GM19240 (cell line): ENCODE measurements at regions not wholly inside any gene's neighbourhood (a gene's known extent, or its start where the extent isn't known, plus 50 kb on each side); places are given as distances from the start of the nearest gene placed in this dataset.

Source experiments
- DNase-seq: peaks from one replicate; pipeline ENCODE4 v3.0.0; 2011; ENCODE audit warnings: low spot score; ENCODE audit not compliant: insufficient read length

DNA sequence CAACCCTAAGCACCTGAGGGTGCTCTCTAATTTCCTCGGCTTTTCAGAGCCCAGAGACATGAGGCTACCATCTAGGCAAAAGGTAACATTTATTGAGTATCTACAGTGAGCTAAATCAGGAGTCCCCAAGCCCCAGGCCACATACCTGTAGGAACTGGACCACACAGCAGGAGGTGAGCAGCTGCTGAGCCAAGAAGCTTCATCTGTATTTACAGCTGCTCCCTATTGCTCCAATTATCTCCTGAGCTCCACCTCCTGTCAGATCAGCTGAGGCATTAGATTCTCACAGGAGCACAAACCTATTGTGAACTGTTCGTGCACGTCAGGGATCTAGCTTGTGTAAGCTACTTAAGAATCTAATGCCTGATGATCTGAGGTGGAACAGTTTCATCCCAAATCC is 70.2 kb downstream of the RND3 start:
- DNase-seq: no peak

DNA sequence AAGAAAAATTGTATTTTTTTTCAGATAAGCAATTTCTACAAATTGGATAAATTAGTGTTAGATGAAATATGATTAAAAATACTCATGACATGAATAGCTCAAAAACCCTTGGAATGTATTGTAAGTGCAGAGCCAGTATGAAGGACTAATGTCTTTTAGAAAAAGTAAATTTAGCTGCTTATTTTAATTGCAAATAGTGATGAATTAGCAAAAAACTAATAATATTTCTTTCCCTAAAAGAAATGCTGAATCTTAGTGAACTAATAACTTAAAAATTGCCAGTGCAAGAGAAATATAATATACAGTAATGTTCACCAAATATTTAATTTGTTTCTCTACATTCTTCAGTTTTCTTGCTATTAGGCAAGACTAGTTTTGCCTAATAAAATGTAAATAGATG is 72.4 kb downstream of the RND3 start:
- no peak for DNase-seq

DNA sequence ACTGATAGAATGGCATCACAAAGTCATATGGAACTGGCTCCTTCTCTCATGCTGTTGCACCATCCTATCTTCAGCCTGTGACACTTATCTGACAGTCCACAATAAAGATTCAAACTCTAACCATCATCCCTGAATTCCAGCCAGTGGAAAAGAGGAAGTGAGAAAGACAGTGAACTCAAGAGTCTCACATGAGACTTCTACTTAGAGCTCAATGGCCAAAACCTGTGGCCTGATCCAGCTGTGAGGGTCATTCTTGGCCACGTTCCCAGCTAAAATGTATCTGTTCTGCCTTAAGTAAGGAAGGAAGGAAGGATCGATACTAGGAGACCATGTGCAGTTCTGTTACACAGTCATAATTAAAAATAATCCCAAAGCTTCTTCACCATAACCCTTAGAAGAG is 73.6 kb downstream of the RND3 start:
- DNase-seq: no peak

DNA sequence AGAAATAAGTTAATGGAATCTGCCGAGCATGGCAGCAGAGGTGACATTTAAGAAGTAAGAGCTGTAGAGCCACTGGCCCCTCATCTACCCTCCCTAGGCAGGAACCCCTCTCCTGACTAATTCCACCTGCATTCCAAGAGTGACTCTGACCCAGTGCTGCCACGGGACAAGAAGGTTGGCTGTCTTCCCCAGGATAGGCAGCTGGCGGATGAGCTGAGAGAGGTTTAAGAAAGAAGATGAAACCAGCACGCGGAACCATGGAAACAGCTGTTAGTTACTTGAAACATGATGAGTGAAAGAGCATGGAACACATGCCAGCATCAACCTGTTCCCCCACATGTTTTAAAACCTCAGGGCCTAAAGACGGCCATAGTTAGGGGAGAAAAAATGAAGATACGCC is 74.1 kb downstream of the RND3 start:
- DNase-seq: no peak

DNA sequence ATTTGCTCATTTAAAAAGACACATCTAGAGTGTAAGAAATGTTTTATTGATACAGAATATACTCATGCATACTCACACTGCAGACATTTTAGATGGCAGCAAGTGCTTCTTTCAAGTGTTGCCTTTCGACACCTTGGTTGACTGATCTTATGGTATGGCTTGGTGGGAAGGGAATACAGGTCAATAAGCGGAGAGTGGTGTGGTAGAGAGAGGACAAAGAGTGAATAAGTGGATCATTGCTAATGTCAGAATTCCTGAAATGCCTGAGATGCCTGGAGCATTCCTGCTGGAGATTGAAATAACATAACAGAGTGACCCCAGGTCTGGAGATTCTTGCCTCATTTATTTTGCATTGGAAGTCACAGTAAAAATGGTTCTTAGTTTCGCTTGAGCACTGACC is 76.7 kb downstream of the RND3 start:
- no peak for DNase-seq

DNA sequence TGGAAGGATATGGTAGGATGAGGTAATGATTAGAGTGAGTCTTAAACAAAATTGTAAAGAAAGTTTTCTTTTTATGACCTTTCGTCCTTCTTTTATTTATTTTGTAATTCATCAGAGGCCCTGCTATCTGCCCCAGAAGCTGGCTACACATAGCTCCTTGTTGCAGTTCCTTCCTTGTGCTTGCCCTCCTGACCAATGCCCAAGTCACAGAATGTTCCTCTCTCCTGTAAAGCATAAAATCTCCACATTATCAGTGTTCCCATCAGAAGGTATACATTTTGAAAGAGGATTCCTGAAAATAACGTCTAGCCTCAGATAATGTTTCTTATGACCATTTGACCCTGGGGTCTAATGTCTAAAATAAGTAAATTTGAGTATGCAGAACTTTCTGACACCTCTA is 78.3 kb downstream of the RND3 start:
- no peak for DNase-seq

DNA sequence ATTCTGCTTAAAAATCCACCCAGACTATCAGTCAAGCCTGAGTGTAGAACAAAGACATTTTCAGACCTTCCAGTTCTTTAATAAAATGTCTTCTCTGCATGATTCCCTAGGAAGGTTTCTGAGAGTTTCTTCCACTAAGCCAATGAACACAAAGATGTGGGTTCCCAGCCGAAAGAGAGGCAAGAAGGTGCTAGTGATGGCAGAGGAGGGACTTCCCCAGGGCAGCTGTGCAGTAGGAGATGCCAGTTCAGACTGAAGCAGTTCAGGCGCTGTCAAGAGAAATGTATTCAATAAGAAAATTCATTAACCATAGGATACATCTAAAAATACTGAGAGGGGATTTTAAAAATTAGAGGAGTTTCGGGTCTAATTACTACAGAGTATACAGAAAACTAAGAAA is 83.3 kb downstream of the RND3 start:
- no peak for DNase-seq

DNA sequence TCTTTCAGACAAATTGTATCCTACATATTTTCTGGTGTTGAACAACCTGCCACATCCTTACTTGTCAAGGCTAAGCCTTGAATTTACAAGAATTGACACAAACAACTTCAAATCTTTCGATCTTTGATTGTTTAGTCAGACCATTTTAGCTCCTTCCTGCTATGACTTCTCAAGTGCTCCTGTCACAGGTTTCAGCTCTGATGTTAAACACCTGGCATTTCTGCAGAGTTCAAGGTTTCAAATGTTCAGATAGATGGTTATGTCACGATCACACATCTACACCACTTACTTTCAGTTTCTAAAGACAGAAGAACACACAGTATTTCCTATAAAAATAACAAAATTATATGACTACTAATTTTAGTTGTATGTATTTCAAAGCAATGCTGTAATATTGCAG is 84.0 kb downstream of the RND3 start:
- no peak for DNase-seq

DNA sequence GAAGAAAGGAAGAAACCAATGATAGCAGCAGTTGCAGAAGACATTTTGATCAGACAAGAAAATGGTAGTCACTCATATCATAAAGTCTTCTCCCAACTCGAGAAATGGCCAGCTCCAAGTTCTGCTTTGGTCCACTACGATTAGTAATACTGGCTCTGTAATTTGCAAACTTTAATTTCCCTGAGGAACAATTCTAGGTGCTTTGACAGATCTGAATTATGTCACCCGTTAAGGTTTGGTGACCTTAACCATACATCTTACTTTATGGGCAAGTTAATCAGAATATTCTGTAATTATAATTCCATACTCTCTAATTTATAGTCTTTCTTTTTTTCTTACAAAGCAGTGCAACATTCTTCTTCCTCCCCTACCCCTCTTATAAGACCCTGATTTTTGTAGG is 84.5 kb downstream of the RND3 start:
- no peak for DNase-seq

DNA sequence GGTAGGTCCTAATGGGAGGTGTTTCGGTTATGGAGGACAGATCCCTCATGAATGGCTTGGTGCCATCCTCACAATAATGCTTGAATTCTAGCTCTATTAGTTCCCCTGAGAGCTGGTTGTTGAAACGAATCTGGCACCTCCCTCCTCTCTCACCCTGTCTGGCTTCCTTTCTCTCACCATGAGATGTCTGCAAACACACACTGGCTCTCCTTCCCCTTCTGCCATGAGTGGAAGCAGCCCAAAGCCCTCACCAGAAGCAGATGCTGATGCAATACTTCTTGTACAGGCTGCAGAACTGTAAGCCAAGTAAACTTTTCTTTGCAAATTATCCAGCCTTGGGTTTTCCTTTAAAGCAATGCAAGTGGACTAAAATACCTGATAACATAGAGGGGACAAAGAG is 86.6 kb downstream of the RND3 start:
- DNase-seq: no peak

DNA sequence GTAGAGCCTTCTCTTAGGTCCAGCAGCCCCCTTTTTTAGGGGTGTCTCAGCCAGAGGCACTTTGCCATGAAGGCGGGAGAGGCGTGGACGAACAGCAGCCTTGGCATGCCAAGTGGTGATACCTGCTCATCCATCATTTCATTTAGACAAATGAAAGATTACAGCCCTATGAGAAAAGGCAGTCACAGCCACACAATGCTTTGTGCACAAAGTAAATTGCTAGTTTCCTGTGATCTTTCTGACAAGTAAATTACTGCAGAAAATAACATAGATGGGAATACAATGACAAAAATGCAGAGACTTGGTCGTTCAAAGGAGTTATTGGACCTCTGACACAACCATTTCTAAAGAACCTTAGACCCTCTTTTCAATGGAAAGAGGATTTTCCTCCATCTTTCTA is 94.9 kb downstream of the RND3 start:
- no peak for DNase-seq

DNA sequence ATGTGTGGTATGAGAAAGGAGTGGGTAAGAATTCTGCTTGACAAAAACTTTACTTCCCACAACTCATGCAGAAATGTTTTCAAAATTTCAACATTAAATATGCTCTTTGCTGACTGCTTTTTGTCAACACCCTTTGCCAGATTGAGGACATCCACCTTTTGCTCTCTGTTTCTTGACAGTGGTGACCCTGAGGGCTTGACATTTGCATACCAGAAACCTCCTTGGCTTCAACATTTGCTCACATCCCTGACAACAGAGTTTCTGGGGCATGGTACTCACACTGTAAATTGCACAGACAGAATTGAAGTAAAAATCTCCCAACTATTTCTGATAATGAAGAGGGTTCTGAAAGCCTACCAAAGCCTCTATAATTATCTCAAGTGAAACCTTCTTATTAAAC is 95.7 kb downstream of the RND3 start:
- no peak for DNase-seq

DNA sequence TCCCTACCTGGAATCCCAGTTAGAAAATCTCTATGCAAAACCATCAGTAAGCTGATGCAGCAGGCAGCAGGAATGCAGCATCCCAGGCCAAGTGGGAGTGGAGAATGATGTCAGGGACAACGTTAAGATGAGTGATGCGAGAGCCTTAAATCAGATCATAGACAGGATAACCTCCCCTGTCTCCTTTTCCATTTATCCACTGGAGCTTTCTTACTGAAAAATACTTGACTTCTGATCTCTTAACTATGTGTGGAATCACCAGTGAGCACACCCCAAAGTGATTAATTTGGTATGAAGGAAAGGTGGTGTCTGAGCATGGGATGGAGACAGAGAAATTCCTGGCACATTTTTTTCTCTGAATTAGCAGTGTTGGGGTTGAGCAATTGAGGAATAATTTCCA is 98.0 kb downstream of the RND3 start:
- DNase-seq: no peak

DNA sequence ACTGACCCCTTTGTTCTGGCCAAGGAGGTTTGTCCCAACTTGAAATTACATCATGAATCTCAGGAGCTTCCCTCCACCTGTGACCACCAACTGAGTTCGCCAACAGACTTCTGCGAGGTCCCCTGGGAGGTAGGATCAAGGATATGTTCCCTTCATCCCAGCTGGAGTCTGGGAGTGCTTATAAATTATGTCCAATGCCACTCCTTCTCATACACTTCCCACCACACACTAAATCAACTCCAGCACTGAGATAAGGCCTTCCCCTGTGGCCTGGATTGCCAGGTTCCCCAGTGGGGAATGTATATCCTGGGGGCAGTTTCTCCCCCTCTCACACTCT is 99.2 kb downstream of the RND3 start:
- no peak for DNase-seq

DNA sequence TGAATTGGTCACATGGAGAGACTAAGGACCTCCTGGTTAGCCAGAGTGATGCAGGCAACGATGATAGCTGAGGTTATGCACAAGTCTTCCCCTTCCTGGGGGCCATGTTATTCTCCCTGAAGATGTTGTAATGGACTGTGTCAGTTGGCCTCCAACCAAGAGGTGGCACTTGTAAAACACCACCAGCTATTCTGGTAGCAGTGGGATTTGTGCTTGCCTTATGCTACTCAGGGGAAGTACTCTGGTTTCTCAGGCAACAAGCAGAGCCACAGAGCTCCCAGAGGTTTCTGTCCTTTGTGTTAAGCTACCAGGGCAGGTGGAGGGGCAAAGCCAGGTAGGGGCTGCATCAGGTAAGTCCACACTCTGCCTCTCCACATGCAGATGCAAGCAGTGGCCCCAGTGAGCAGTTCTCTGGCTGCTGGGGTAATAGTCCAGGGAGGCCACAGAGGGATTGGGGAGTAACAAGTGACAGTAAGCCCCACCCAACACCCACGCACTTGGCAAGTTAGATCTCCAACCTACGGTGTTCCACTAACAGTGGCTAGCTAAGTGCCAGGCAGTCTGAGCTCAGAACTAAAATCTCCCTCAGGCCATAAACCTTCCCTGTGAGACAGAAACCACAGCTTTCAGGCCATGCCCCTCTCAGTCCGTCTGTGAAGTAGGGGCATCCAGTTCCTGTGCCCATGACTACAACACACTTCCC is 99.7 kb downstream of the RND3 start:
- no peak for DNase-seq

DNA sequence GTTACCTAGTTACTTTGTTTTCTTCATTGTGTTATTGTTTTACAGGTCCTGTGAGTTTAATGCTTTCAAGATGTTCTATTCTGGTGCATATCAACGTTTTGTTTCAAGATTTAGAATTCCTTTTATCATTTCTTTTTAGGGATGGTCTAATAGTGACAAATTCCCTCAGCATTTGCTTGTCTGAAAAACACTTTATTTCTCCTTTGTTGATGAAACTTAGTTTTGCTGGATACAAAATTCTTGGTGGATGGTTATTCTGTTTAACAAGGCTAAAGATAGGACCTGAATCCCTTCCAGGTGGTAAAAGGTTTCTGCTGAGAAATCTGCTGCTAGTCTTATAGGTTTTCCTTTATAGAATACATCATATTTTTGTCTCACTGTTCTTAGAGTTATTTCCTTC is 102.3 kb downstream of the RND3 start:
- no peak for DNase-seq

DNA sequence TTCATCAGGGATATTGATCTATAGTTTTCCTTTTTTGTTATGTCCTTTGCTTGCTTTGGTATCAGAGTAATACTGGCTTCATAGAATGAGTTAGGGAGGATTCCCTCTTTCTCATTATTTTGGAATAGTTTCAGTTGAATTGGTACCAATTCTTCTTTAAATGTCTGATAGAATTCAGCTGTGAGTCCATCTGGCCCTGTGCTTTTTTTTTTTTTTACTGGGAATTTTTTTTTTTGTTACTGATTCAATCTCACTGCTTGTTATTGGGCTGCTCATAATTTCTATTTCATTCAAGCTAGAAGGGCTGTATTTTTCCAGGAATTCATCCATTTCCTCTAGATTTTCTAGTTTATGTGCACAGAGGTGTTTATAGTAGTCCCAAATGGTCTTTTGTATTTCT is 103.9 kb downstream of the RND3 start:
- DNase-seq: no peak

DNA sequence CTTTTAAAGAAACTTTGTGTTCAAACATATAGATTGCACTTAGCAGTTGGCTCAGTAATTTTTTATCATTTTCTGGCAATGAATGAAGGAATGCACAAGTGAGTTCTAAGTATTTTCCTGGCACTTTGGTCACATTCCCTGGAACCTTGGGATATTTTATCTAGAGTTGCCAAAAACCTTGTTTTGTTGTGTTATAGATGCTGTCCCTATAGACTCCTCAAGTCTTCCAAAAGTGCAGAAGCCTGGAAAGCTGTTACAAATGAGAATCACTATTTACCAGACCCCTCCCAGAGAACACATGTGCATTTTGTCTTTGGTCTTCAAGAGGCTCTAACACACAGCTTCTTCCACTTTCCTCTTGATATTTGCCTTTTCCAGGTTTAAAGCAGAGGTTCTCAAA is 108.3 kb downstream of the RND3 start:
- no peak for DNase-seq

DNA sequence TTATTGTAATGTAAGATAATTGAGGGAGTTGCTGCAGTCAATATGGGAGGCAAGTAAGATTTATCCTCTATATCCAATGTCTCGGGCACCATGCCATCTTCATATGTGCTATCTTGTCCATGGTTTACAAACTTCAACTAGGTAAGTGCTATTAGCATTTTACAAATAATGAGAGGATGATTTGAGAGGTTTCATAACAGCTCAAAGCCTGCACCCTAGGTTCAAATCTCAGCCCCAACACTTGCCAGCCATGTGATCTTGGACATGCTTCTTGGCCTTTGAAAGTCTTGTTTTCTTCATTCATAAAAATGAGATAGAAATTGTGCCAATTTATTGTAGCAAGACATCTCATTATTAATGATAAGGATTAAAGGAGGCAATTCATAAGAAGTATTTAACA is 108.8 kb downstream of the RND3 start:
- no peak for DNase-seq

DNA sequence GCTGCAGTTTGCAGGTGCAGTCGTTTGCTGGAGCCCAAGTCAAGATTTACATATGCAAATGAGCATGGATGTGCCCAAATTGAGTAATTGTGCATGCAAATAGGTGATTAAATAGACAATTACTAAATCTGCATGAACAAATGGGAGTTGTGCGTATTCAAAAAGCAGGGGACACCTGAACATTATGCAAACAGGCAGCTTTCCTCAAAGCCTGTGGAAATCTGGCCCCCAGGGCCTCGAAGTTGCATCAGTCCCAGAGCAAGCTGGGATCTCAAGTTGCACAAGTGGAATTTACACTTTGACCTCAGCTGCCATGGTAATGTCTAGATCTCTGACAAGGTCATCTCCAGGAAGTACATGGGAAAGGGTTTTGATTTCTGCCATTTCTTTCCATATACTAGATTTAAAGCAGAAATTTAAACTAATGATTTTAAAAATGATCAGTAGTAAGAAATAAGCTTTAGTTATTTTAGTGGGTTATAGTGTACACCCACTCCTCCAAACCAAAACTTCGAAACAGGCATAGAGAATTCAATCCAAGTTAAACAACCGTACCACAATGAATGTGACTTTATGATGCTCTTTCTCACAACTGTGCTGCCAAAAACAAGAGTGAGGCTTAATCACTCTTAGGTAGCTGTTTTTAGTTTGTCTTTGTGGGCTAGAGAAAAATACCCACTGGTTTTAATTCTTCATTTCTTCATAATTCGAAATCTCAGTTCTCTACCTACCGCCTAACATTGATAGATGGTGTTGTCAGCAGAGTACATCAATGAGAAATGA is 110.7 kb downstream of the RND3 start:
- DNase-seq: no peak

DNA sequence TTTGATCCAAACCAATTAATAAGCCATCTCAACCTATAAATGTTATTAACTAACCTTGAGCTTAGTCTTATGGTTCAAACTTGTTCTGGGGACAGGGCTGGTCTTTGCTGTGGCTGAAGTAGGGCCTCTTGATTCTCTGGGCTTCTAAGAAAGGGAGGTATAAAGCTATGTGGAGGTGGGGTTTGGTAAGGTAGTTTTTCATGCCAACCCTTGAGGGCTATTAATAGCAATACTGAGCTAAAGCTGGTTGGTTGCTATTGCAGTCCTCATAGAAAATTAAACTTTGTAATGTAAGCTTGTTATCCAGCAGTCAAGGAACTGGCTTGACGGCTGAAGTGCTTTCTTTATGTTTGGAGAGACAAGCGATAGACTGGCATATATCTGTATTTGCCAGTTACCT is 112.1 kb downstream of the RND3 start:
- DNase-seq: no peak

DNA sequence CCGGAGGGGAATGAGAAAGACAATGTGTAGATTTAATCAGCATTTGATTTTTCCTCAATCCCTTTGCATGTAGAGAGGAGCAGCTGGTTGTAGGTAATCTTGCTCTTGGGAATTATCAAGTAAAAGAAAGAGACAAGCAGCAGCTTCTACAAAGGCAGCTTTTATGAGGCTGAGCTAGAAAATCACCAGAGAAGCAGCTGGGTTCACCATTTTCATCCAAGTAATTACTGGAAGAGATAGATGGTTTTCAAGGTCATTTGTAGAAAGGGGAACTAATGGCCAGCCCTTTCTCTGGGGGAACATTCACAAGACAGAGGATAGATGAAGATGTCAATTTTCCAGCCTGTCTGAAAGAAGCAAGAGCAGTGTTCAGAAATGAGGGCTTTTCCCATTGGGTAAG is 113.0 kb downstream of the RND3 start:
- DNase-seq: no peak

DNA sequence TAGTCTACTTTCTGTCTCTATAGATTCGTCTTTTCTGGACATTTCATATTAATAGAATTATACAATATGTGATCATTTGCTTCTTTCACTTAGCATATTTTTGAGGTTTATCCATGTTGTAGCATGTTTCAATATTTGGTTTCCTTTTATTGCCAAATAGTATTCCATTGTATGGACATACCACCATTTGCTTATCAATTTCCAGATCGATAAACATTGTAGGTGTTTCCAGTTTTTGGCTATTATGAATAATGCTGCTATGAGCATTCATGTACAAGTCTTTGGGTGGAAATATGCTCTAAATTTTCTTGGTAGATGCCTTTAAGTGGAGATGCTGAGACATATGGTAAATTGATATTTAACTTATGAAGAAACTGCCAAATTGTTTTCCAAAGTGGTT is 114.1 kb downstream of the RND3 start:
- no peak for DNase-seq
